T-cell (primary cell): ENCODE measurements at regions not wholly inside any gene's neighbourhood (a gene's known extent, or its start where the extent isn't known, plus 50 kb on each side); places are given as distances from the start of the nearest gene placed in this dataset.

Source experiments
- ATAC-seq, 4 experiments: fragments of 200-7000 bp in 3 of 4; fragments of 150-1000 bp in 1 of 4; cut with Tn5 transposase; replicated peaks in 1 of 4; 1 replicate in 3 of 4; 2 replicates in 1 of 4; pipeline ENCODE4 v1.10.0; 2021; ENCODE audit warnings: moderate library complexity in 3 of 4, mild to moderate bottlenecking in 2 of 4, moderate number of reproducible peaks in 1 of 4
- CTCF ChIA-PET, 2 donors: fragments of 300-600 bp; sonication (Branson Sonifier 250); formaldehyde crosslinking; loops; one replicate each; lab custom pipeline; 2022; ENCODE audit warnings: antibody characterized with exemption in 2 of 2; lab: Charles Lee
- POLR2A ChIA-PET, 2 donors: fragments of 300-600 bp; sonication (Branson Sonifier 250); formaldehyde crosslinking; loops; one replicate each; lab custom pipeline; 2022; ENCODE audit warnings: antibody characterized with exemption in 2 of 2; lab: Charles Lee
- DNase-seq, 35 experiments: peaks; one replicate each; pipeline versions ENCODE4 v3.0.0 to v3.0.0-alpha.2; 2013 to 2023
- H3K27ac ChIP-seq: one replicate; pipeline ENCODE4 v1.5.1; 2013; ENCODE audit warnings: low read length
- H3K27me3 ChIP-seq, 2 experiments: replicated peaks in 1 of 2; 1 replicate in 1 of 2; 2 replicates in 1 of 2; pipeline versions ENCODE4 v1.6.1 to v1.7.0; 2013; ENCODE audit warnings: low read length in 1 of 2, mixed read lengths in 1 of 2; ENCODE audit not compliant: control insufficient read depth in 2 of 2, insufficient read depth in 2 of 2; ENCODE audit errors: extremely low read depth in 1 of 2
- H3K36me3 ChIP-seq, 2 donors: 1 replicate in 1 of 2; 2 replicates in 1 of 2; pipeline versions ENCODE4 v1.6.1 to v1.7.0; 2013; ENCODE audit warnings: low read length in 1 of 2; ENCODE audit not compliant: control insufficient read depth in 2 of 2, insufficient read depth in 1 of 2; ENCODE audit errors: extremely low read depth in 1 of 2
- H3K4me1 ChIP-seq, 2 experiments: 1 replicate in 1 of 2; 2 replicates in 1 of 2; pipeline versions ENCODE4 v1.6.1 to v1.7.0; 2013; ENCODE audit warnings: low read length in 2 of 2, mixed read lengths in 1 of 2; ENCODE audit not compliant: insufficient read depth in 2 of 2, control insufficient read depth in 1 of 2; ENCODE audit errors: extremely low read depth in 1 of 2
- H3K4me3 ChIP-seq, 2 donors: 1 replicate in 1 of 2; 2 replicates in 1 of 2; pipeline versions ENCODE4 v1.5.1 to v1.7.0; 2013; ENCODE audit warnings: mild to moderate bottlenecking in 2 of 2, low read length in 1 of 2, moderate library complexity in 1 of 2; ENCODE audit not compliant: control insufficient read depth in 1 of 2; ENCODE audit errors: extremely low read depth in 1 of 2
- H3K9me3 ChIP-seq: 2 replicates; pipeline ENCODE4 v1.7.0; 2013
- H3K27ac Mint-ChIP-seq, 2 donors: one replicate each; pipeline ENCODE4 v1.8.0; 2020 to 2021; ENCODE audit warnings: mild to moderate bottlenecking in 2 of 2, mixed read lengths in 2 of 2
- H3K27me3 Mint-ChIP-seq, 2 donors: one replicate each; pipeline ENCODE4 v1.8.0; 2021 to 2022; ENCODE audit warnings: mixed read lengths in 2 of 2
- H3K36me3 Mint-ChIP-seq: one replicate; pipeline ENCODE4 v1.8.0; 2021; ENCODE audit warnings: mixed read lengths
- H3K4me1 Mint-ChIP-seq, 3 donors: one replicate each; pipeline ENCODE4 v1.8.0; 2020 to 2022; ENCODE audit warnings: mixed read lengths in 3 of 3, mild to moderate bottlenecking in 1 of 3
- H3K4me3 Mint-ChIP-seq, 3 donors: one replicate each; pipeline ENCODE4 v1.8.0; 2020 to 2022; ENCODE audit warnings: mild to moderate bottlenecking in 3 of 3, mixed read lengths in 3 of 3, moderate library complexity in 3 of 3
- H3K9me3 Mint-ChIP-seq, 3 donors: one replicate each; pipeline ENCODE4 v1.8.0; 2020 to 2022; ENCODE audit warnings: mixed read lengths in 3 of 3
- whole genome bisulfite sequencing: methylation state at CpG from one replicate; pipeline ENCODE4 v1.1.5; 2013; ENCODE audit warnings: missing lambda C conversion rate; ENCODE audit not compliant: insufficient coverage; 5-methylcytosine and 5-hydroxymethylcytosine counted together

GRCh38 chr4:110982486-110982885 lies 359.6 kb upstream of the PITX2 start:
- WGBS, result no CpG with 5 or more reads among the region's 1 CpG
- no peak overlapping the region for H3K27ac ChIP-seq
- no peaks in the 10 kb centered on the region for H3K4me1 ChIP-seq
- no peaks in the 10 kb centered on the region for H3K27me3 Mint-ChIP-seq
- CTCF ChIA-PET, result no interaction called here
- H3K4me3 Mint-ChIP-seq, result no peak overlapping the region
- DNase-seq, result no peak
- H3K4me1 Mint-ChIP-seq, result no peaks in the 10 kb centered on the region
- no peaks in the 10 kb centered on the region for H3K27me3 ChIP-seq
- H3K27ac Mint-ChIP-seq, result no peak overlapping the region
- H3K9me3 Mint-ChIP-seq, result peaks cover 0 to 5% (median 3%) of the 10 kb centered on the region in 3 donors
- no peaks in the 10 kb centered on the region for H3K9me3 ChIP-seq
- ATAC-seq, result no peak
- no peak overlapping the region for H3K4me3 ChIP-seq
- no peaks in the 10 kb centered on the region for H3K36me3 ChIP-seq
- POLR2A ChIA-PET, result no interaction called here
- H3K36me3 Mint-ChIP-seq, result no peaks in the 10 kb centered on the region

GRCh38 chr4:110988722-110989121 lies 365.8 kb upstream of the PITX2 start:
- Histone ChIP-seq H3K27ac (no peak overlapping the region), H3K9me3 (no peaks in the 10 kb centered on the region), H3K36me3 (no peaks in the 10 kb centered on the region), H3K4me3 (no peak overlapping the region), H3K27me3 (no peaks in the 10 kb centered on the region), H3K4me1 (no peaks in the 10 kb centered on the region)
- DNase-seq (no peak), ATAC-seq (no peak)
- no peak overlapping the region for H3K27ac Mint-ChIP-seq
- POLR2A ChIA-PET, result no interaction called here
- CTCF ChIA-PET, result no interaction called here
- H3K4me1 Mint-ChIP-seq, result no peaks in the 10 kb centered on the region
- H3K4me3 Mint-ChIP-seq, result no peak overlapping the region
- peaks cover 0 to 3% (median 0%) of the 10 kb centered on the region in 3 donors for H3K9me3 Mint-ChIP-seq
- WGBS, result 86% methylated on average over 3 of the region's 4 CpGs
- no peaks in the 10 kb centered on the region for H3K27me3 Mint-ChIP-seq
- no peaks in the 10 kb centered on the region for H3K36me3 Mint-ChIP-seq

DNA sequence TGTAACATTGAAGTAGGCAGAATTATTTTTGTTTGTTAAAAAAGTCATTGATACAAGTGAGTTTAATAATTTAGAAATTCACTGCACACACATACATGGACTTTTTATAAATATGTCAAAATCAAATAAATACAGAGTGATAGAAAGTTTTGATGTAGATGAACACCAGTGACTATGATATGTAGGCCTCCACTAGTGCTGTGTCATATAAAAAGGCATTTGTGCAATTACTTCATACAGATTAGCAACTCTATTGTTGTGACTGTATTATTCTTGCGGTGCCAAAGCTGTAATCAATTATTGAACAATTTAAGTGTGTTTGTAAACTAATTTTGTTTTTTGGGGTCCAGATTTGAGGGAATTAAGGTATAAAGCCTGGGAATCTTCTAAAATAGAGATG lies 366.2 kb upstream of the PITX2 start:
- H3K36me3 Mint-ChIP-seq, result no peaks in the 10 kb centered on the region
- POLR2A ChIA-PET, result no interaction called here
- CTCF ChIA-PET, result no interaction called here
- H3K27ac Mint-ChIP-seq, result no peak overlapping the region
- DNase-seq (no peak), ATAC-seq (no peak)
- H3K36me3 ChIP-seq, result no peaks in the 10 kb centered on the region
- H3K27me3 ChIP-seq, result no peaks in the 10 kb centered on the region
- no peaks in the 10 kb centered on the region for H3K4me1 ChIP-seq
- no peak overlapping the region for H3K4me3 Mint-ChIP-seq
- H3K4me1 Mint-ChIP-seq, result no peaks in the 10 kb centered on the region
- H3K9me3 Mint-ChIP-seq, result peaks cover 0 to 3% (median 0%) of the 10 kb centered on the region in 3 donors
- no CpG with 5 or more reads among the region's 1 CpG for WGBS
- H3K27ac ChIP-seq, result no peak overlapping the region
- no peak overlapping the region for H3K4me3 ChIP-seq
- no peaks in the 10 kb centered on the region for H3K9me3 ChIP-seq
- no peaks in the 10 kb centered on the region for H3K27me3 Mint-ChIP-seq

DNA sequence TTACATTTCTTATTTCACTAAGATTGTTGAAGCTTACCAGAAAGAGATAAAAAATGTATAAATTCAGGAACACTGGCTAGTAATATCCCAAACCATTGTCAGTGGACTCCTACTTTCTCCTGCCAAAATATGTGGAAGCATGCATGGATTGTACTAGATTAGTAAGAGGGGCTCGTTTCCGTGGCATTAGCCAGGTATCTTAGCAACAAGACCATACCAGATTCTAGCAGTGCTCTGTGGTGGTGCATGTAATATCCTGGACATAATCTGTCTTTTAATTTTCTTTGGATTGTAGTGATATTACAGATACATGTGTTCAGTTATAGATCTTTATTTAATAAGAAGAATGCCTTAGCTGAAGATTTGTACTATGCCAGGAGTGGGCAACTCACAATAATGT lies 371.9 kb upstream of the PITX2 start:
- H3K4me1 ChIP-seq, result no peaks in the 10 kb centered on the region
- H3K27me3 ChIP-seq, result no peaks in the 10 kb centered on the region
- WGBS, result no CpG with 5 or more reads among the region's 2 CpGs
- Mint-ChIP-seq H3K36me3 (no peaks in the 10 kb centered on the region), H3K9me3 (no peaks in the 10 kb centered on the region), H3K27me3 (no peaks in the 10 kb centered on the region), H3K4me1 (no peaks in the 10 kb centered on the region), H3K27ac (no peak overlapping the region), H3K4me3 (no peak overlapping the region)
- ATAC-seq, result no peak
- H3K36me3 ChIP-seq, result no peaks in the 10 kb centered on the region
- ChIA-PET POLR2A (interaction anchor here in 1 of 2 donors (0.6 kb wide), 1 partner anchor 34 kb away, joined by 3 read pairs; no protein-coding TSS in a partner anchor), CTCF (no interaction called here)
- H3K27ac ChIP-seq, result no peak overlapping the region
- H3K9me3 ChIP-seq, result no peaks in the 10 kb centered on the region
- DNase-seq, result no peak
- H3K4me3 ChIP-seq, result no peak overlapping the region

DNA sequence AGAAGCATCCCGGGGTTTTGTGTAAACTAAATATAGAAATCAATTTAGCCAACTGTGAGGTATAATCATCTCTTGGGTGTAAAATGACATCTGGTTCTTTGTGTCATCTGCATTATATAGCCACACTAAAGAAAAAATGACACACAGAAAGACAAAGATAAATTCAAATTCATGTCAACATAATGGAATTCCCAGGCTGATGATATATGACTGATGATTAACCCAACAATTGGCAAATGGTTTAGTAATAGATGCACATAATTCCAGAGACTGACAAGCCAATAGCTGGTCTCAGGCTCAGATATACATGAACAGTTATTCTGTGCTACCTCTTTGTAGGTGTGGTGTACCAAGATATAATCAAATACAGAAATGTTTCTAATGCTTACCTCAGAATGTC lies 375.4 kb upstream of the PITX2 start:
- DNase-seq (no peak), ATAC-seq (no peak)
- H3K36me3 ChIP-seq, result no peaks in the 10 kb centered on the region
- no peak overlapping the region for H3K27ac ChIP-seq
- no peaks in the 10 kb centered on the region for H3K4me1 Mint-ChIP-seq
- CTCF ChIA-PET, result no interaction called here
- no peaks in the 10 kb centered on the region for H3K9me3 Mint-ChIP-seq
- WGBS, result no CpG with 5 or more reads among the region's 1 CpG
- H3K27me3 ChIP-seq, result no peaks in the 10 kb centered on the region
- H3K27me3 Mint-ChIP-seq, result no peaks in the 10 kb centered on the region
- POLR2A ChIA-PET, result no interaction called here
- no peak overlapping the region for H3K4me3 ChIP-seq
- H3K4me3 Mint-ChIP-seq, result no peak overlapping the region
- no peak overlapping the region for H3K27ac Mint-ChIP-seq
- no peaks in the 10 kb centered on the region for H3K9me3 ChIP-seq
- H3K36me3 Mint-ChIP-seq, result no peaks in the 10 kb centered on the region
- H3K4me1 ChIP-seq, result no peaks in the 10 kb centered on the region

GRCh38 chr4:111011458-111011857 lies 388.6 kb upstream of the PITX2 start:
- DNase-seq (no peak), ATAC-seq (no peak)
- Histone ChIP-seq H3K4me1 (no peaks in the 10 kb centered on the region), H3K27ac (no peak overlapping the region), H3K27me3 (no peaks in the 10 kb centered on the region), H3K4me3 (no peak overlapping the region), H3K36me3 (no peaks in the 10 kb centered on the region), H3K9me3 (no peaks in the 10 kb centered on the region)
- WGBS, result no CpG with 5 or more reads among the region's 2 CpGs
- Mint-ChIP-seq H3K27me3 (no peaks in the 10 kb centered on the region), H3K9me3 (peaks cover 0 to 3% (median 2%) of the 10 kb centered on the region in 3 donors), H3K27ac (no peak overlapping the region), H3K4me1 (no peaks in the 10 kb centered on the region), H3K36me3 (no peaks in the 10 kb centered on the region), H3K4me3 (no peak overlapping the region)
- ChIA-PET POLR2A (no interaction called here), CTCF (no interaction called here)

DNA sequence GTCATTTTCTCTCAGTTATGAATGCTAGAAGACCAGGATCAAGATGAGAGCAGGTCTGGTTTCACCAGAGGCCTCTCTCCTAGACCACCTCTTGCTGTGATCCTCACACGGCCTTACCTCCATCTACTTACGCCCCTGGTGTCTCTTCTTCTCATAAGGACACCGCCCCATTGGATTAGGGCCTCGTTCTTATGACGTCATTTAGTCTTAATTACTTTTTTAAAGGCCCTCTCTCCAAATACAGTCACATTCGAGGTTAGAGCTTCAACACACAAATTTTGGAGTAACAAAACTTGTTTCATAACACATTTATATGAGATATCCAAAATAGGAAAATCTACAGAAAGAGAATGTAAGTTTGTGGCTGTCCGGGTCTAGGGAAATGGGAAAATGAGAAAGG lies 391.0 kb upstream of the PITX2 start:
- DNase-seq (no peak), ATAC-seq (no peak)
- Mint-ChIP-seq H3K27me3 (no peaks in the 10 kb centered on the region), H3K4me1 (no peaks in the 10 kb centered on the region), H3K4me3 (no peak overlapping the region), H3K9me3 (peaks cover 0 to 3% (median 2%) of the 10 kb centered on the region in 3 donors), H3K36me3 (no peaks in the 10 kb centered on the region), H3K27ac (no peak overlapping the region)
- Histone ChIP-seq H3K4me1 (no peaks in the 10 kb centered on the region), H3K4me3 (no peak overlapping the region), H3K27ac (no peak overlapping the region), H3K9me3 (no peaks in the 10 kb centered on the region), H3K27me3 (no peaks in the 10 kb centered on the region), H3K36me3 (no peaks in the 10 kb centered on the region)
- ChIA-PET CTCF (no interaction called here), POLR2A (no interaction called here)
- 61% methylated on average over 3 of the region's 7 CpGs for WGBS
